ENCODE measurements at regions not wholly inside any gene's neighbourhood (a gene's known extent, or its start where the extent isn't known, plus 50 kb on each side); places are given as distances from the start of the nearest gene placed in this dataset.

DNA sequence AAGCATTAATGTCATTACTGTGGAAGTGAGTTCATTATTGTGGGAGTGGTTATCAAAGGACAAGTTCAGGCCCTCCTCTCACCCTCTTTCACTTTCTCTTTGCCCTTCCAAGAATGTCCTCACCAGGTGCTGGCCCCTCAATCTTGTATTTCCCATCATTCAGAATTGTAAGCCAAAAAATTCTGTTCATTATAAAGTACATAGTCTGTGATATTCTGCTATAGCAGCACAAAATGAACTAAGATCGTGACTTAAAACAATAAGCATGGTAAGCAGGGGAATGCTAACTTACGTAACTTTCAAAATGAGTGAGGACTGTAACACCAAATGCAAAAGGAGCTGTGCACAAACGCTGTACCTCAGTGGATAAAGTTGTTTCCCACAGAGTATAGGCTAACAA is 515.7 kb upstream of the BTBD3 start:
- intact Hi-C loops (cut with DNase I): no loop called here
- Histone ChIP-seq H3K36me3 (no peaks in the 10 kb centered on the region), H3K4me3 (no peak overlapping the region), H3K9me3 (no peaks in the 10 kb centered on the region), H3K4me1 (no peaks in the 10 kb centered on the region), H3K27me3 (ENCODE audit: low read depth) (no peaks in the 10 kb centered on the region), H3K27ac (no peak overlapping the region)
- TF ChIP-seq CTCF (IDR thresholded peaks at IDR 0.05): no peak
- ATAC-seq (no peak), DNase-seq (no peak)

DNA sequence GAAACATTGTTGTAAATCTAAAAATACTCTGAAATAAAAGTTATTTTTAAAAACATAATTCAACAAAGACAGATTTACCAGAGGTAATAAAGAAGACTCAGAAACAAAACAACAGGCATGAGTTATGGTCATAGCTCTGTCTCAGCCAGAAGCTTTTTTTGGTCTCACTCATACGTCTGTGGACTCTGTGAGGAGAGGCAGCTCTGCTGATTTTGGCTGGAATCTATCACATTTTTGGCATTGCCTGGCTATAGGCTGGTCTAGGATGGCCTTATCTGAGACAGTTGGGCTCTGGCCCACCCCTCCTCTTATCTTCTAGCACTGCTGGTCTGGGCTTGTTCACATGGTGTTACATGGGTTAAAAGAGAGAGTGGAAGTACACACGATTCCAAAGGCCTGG is 514.0 kb upstream of the BTBD3 start:
- ATAC-seq (no peak), DNase-seq (no peak)
- no peak for TF ChIP-seq CTCF (IDR thresholded peaks at IDR 0.05)
- Histone ChIP-seq H3K9me3 (no peaks in the 10 kb centered on the region), H3K4me1 (no peaks in the 10 kb centered on the region), H3K27ac (no peak overlapping the region), H3K36me3 (no peaks in the 10 kb centered on the region), H3K4me3 (no peak overlapping the region), H3K27me3 (ENCODE audit: low read depth) (no peaks in the 10 kb centered on the region)
- intact Hi-C loops (cut with DNase I): no loop called here

DNA sequence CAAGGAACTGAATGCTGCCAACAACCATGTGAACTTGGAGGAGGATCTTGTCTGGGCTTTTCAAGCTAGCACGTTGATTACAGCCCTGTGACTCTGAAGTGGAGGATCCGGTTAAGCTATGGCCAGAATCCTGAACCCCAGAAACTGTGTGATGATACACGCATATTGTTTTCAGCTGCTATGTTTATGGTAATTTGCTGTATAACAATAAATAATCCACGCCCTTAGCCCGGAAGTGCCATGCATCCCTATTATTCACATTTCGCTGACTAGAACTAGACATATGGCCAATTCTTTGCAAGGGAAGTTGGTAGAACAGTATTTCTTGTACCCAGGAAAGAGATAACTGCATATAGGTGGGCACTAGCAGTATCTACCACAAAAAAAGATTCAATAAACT is 510.8 kb upstream of the BTBD3 start:
- no peaks in the 10 kb centered on the region for H3K9me3 ChIP-seq
- no peak for DNase-seq
- ATAC-seq: no peak
- H3K36me3 ChIP-seq: no peaks in the 10 kb centered on the region
- H3K27ac ChIP-seq: no peak overlapping the region
- intact Hi-C loops (cut with DNase I): no loop called here
- no peak overlapping the region for H3K4me3 ChIP-seq
- no peaks in the 10 kb centered on the region for H3K27me3 ChIP-seq (ENCODE audit: low read depth)
- no peaks in the 10 kb centered on the region for H3K4me1 ChIP-seq
- TF ChIP-seq CTCF (IDR thresholded peaks at IDR 0.05): no peak

DNA sequence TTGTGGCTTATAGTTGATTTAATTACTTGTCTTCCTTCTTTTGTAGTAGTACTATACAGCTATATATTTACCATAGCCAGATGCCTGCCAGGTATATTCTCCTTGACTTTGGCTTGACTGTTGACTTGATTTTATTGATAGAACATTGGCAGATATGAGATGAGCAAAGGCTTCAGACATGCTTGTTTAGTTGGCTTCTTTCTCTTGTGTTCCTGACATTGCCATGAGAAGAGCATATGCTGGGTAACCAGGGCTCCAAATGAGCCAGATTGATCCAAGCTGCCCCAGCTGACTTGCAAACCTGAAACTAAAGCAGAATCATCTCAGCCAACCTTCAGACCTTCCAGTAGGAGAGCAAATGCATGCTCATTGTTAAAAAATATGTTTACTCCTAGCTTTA is 508.1 kb upstream of the BTBD3 start:
- H3K9me3 ChIP-seq: no peaks in the 10 kb centered on the region
- H3K27me3 ChIP-seq (ENCODE audit: low read depth): no peaks in the 10 kb centered on the region
- no peak for ATAC-seq
- TF ChIP-seq CTCF (IDR thresholded peaks at IDR 0.05): no peak
- H3K4me1 ChIP-seq: no peaks in the 10 kb centered on the region
- H3K36me3 ChIP-seq: no peaks in the 10 kb centered on the region
- intact Hi-C loops (cut with DNase I): no loop called here
- H3K4me3 ChIP-seq: no peak overlapping the region
- no peak for DNase-seq
- H3K27ac ChIP-seq: no peak overlapping the region

DNA sequence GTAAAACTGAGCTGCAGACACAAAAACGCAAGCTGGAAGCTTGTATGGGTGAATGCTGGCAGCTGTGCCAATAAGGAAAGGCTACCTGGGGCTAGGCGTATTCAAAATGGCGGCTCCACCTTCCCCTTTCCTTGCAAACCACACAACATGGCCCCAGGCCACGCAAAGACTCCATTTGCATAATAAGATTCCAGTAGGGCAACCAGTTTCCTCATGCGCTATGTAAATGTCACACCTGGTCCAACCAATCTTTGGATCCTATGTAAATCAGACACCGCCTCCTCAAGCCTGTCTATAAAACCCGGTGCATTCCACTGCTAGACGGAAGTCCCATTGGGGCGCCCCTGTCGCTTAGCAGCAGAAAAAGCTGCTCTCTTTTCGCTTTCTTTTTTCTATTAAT is 505.9 kb upstream of the BTBD3 start:
- Histone ChIP-seq H3K4me1 (no peaks in the 10 kb centered on the region), H3K27ac (no peak overlapping the region), H3K9me3 (no peaks in the 10 kb centered on the region), H3K36me3 (no peaks in the 10 kb centered on the region), H3K4me3 (no peak overlapping the region), H3K27me3 (ENCODE audit: low read depth) (no peaks in the 10 kb centered on the region)
- intact Hi-C loops (cut with DNase I): no loop called here
- TF ChIP-seq CTCF (IDR thresholded peaks at IDR 0.05): no peak
- ATAC-seq: no peak
- no peak for DNase-seq

- Histone ChIP-seq H3K4me1 (no peaks in the 10 kb centered on the region), H3K9me3 (no peaks in the 10 kb centered on the region), H3K4me3 (no peak overlapping the region), H3K36me3 (no peaks in the 10 kb centered on the region), H3K27me3 (ENCODE audit: low read depth) (no peaks in the 10 kb centered on the region), H3K27ac (no peak overlapping the region)
- DNase-seq: no peak
- ATAC-seq: no peak
- intact Hi-C loops (cut with DNase I): no loop called here
- TF ChIP-seq CTCF (IDR thresholded peaks at IDR 0.05): no peak
Measured at GRCh38 chr20:11426948-11427347, 490.7 kb upstream of the BTBD3 start.
